AG09319 (cell line): ENCODE measurements at regions not wholly inside any gene's neighbourhood (a gene's known extent, or its start where the extent isn't known, plus 50 kb on each side); places are given as distances from the start of the nearest gene placed in this dataset.

Experiments used
- DNase-seq: peaks from one replicate; pipeline ENCODE4 v3.0.0-alpha.2; 2010; ENCODE audit warnings: low read depth; ENCODE audit errors: extremely low read depth
- TF ChIP-seq, protein P1 (sequence below): IDR thresholded peaks from 2 replicates; pipeline ENCODE4 v1.5.1; 2011; ENCODE audit warnings: low read depth, mild to moderate bottlenecking, inconsistent platforms, low read length, moderate library complexity

DNA sequence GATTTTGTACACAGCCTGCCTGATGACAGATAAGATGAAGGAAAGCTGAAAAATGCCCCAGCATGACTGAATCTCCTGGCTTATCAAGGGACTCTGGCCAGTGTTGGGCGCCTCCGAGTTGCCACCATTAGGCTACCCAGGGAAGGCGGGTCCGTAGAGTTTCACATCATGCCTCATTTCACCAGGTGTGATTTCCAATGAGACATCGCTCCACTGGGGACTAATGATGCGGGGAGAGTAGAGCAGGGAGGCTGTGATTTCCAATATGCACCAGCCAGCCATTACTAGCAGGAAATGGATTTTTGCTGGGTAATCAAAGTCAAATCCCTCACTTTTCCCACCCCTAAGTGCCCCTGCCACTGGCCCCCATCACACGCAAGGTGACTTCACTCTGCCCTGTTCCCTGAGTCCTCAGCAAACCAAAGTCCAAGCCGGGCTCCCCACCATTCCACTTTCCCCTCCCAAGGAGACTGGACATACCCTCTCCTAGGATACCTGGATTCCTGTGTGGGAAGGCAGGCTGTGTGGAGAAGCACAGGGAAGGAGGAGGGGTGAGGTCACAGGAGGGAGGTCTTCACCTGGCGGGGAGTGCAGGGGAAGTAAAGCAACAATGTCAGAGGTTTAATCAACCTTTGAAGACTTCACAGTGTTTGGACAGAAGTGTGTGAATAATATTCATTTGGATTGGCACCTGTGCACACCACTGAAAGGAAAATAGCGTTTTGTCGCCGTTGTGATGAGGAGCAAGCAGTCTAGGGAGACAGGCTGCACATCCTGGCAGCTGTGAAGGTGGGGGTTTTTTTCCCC is 613.3 kb upstream of the CADM1 start:
- TF ChIP-seq, protein P1, sequence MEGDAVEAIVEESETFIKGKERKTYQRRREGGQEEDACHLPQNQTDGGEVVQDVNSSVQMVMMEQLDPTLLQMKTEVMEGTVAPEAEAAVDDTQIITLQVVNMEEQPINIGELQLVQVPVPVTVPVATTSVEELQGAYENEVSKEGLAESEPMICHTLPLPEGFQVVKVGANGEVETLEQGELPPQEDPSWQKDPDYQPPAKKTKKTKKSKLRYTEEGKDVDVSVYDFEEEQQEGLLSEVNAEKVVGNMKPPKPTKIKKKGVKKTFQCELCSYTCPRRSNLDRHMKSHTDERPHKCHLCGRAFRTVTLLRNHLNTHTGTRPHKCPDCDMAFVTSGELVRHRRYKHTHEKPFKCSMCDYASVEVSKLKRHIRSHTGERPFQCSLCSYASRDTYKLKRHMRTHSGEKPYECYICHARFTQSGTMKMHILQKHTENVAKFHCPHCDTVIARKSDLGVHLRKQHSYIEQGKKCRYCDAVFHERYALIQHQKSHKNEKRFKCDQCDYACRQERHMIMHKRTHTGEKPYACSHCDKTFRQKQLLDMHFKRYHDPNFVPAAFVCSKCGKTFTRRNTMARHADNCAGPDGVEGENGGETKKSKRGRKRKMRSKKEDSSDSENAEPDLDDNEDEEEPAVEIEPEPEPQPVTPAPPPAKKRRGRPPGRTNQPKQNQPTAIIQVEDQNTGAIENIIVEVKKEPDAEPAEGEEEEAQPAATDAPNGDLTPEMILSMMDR = no peak
- DNase-seq = no peak

DNA sequence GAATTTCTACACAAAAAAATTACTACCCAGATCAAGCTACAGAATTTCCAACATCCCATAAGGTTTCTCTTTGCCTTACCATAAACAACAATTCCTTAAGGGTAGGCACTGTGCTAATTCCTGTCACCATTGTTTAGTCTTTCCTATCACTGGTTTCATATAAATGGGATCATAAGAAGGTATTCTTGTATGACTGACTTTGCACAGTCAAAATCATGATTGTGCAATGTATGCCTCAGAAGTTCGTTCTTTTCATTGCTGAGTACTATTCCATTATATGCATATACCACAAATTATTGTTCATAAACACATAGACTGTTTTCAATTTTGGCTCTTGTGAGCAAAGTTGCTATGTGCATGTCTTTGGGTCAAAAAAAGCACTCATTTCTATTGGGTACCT is 611.6 kb upstream of the CADM1 start:
- TF ChIP-seq, protein P1 = no peak
- no peak for DNase-seq

DNA sequence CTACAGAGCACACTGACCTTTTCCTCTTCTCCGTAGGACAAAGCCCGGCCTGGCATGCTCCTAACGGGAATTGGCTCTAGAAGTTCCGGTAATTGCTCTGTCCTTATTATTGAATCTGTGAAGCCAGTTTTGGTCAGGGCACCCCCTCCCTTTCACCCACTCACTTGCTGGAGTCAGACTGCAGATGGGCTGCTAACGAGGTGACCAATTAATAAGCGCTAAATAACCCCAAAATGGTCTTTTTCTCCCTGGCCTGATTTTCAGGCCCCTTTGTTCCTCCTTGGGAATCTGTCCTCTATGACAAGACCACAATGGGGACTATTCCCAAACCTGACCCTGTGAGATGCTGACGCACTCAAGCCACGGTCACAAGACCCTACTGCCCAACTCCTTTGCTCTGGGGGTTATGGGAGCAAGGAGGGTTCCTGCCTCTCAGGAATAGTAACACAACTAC is 610.0 kb upstream of the CADM1 start:
- DNase-seq = no peak

DNA sequence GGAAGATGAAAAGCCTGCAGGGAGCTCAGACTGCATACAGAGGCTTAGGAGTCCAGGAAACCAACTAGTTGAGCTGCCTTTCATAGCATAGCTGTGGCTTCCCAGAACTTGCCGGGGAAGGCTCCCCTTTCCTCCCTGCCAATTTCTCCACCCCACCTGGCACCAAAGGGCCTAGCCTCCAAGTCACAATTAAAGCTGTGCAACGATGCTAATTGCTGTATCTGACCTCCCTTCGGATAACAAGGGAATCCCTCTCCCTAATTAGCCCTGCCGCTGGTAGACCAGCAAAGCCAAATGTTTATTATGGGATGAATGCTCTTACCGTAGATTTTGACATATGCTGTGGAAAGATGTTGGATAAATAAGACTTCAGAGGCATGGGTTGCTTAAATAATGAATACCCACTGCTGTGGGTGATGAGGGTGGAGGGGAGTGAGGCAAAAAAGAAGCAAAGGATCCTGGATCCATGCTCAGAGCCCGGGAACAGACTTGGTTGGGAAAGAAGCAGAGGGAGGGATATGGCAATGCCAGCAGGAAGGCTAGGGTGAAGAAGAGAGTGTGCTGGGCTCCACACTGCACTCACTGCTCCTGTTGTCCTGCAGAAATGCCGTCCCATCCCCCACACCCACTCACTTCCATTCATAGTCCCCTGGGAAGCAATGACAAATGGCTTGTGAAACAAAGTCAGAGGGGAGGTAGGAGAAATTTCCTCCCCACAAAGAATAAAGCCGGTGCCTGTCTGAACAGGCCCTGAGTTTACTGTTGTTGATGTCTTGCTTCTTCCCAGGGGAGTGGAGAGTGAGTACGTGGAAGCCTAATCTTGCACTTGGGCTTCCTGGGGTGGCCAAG is 608.1 kb upstream of the CADM1 start:
- no peak for DNase-seq
- TF ChIP-seq, protein P1 = no peak

More for the DNA sequence above, 610.0 kb upstream of the CADM1 start:
- TF ChIP-seq, protein P1 = no peak

DNA sequence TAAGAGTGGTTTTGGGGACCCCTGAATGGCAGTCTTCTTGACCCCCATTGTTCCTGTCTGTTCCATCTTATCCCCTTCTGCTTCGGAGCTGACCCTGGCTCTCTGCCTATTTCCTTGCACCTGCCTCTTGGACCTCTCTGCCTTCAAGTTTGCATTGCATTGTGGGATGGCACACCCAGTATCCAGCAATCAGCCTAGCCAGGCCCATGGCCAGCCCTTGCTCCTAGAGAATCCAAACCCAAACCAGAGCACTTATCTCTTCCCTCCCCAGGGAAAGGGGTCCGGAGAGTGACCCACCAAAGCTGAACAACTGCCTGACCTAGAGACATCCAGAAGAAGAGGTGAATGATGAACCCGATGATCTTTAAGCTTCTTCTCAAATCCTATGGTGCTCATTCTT is 607.3 kb upstream of the CADM1 start:
- TF ChIP-seq, protein P1 = no peak
- DNase-seq = no peak

DNA sequence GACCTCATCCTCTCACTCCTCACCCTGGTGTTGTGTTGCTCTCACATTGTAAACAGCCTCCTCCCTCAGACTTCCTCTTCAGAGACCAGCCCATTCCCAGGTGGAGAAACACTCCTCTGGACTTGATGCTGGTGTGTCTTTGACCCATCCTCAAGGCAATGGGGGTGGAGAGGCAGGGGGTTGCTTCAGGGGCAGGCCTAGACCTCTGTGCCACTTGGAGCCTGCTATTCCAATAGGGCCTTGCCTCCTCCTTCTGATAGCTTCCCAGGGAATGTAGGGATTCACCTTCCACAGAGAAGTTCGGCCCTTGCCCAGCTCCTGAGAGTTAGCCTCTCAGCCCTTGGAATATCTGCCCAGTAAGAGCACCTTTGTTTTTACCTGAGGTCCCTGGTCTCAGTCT is 606.6 kb upstream of the CADM1 start:
- TF ChIP-seq, protein P1 = no peak
- DNase-seq = no peak

DNA sequence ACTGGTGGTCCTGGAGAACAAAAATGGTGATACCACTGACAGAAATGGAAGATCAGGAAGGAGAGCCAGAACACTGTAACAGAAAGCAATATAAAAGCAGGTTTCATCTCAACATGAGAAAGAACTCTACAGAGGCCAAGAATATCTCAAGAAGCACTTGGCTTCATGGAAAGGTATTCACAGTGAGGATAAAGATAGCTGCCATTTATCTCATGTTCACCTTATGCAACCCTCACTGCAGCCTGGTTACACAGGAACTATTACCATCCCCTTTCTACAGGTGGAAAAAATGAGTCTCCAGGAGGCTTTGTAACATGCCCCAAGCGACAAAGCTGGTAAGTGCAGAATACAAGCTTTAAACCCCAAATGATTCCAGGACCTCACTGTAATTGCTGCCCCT is 606.1 kb upstream of the CADM1 start:
- no peak for DNase-seq
- TF ChIP-seq, protein P1 = no peak
